Epithelial cell of esophagus (primary cell): ENCODE measurements at regions not wholly inside any gene's neighbourhood (a gene's known extent, or its start where the extent isn't known, plus 50 kb on each side); places are given as distances from the start of the nearest gene placed in this dataset.

Experiments
- DNase-seq: peaks from one replicate; pipeline ENCODE4 v3.0.0; 2010; ENCODE audit warnings: low read depth
- H3K4me3 ChIP-seq: 2 replicates; pipeline ENCODE4 v1.5.1; 2011; ENCODE audit warnings: mild to moderate bottlenecking, low read length, control low read depth
- TF ChIP-seq, protein P1 (sequence below): IDR thresholded peaks from 2 replicates; pipeline ENCODE4 v1.5.1; 2011; ENCODE audit warnings: low read depth, mild to moderate bottlenecking, low read length, control low read depth, inconsistent platforms; ENCODE audit not compliant: insufficient read depth; ENCODE audit errors: missing control alignments

DNA sequence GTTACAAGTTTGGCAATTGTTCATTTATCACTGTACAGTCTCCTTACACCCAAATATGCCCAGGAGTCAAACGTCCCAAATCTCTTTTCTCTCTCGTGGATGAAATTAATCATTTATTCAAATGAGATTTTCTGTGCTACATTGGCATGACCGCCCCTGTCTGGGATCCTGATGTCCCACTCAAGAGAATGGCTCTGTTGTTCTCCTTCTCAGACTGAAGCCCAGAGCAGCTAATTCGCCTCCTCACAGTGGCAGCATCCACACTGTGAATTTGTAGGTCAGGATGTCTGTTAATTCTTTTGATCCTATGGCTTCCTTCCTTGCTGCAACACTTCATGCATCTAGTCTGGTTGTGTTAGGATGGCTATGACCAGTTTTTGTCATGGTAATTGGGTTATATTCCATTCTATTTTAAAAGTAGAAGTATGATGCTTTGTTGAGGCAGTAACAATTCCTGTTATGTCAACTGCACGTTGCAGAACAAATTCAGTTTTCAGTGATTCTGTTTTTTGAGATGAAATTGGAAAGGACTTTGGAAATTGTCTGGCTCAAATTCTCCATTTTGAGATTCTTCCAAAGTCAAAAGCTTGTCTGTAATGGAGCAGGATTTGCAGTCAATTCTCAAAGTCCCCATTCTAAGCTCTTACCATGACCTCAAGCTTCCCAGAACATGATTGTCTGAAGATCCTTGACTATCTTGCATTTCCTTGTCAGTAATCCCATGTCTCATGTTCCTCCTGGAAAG, 141.5 kb upstream of the GAS1 start:
- TF ChIP-seq, protein P1, sequence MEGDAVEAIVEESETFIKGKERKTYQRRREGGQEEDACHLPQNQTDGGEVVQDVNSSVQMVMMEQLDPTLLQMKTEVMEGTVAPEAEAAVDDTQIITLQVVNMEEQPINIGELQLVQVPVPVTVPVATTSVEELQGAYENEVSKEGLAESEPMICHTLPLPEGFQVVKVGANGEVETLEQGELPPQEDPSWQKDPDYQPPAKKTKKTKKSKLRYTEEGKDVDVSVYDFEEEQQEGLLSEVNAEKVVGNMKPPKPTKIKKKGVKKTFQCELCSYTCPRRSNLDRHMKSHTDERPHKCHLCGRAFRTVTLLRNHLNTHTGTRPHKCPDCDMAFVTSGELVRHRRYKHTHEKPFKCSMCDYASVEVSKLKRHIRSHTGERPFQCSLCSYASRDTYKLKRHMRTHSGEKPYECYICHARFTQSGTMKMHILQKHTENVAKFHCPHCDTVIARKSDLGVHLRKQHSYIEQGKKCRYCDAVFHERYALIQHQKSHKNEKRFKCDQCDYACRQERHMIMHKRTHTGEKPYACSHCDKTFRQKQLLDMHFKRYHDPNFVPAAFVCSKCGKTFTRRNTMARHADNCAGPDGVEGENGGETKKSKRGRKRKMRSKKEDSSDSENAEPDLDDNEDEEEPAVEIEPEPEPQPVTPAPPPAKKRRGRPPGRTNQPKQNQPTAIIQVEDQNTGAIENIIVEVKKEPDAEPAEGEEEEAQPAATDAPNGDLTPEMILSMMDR: no peak
- no peak for DNase-seq
- H3K4me3 ChIP-seq: no peak overlapping the region

- TF ChIP-seq, protein P1: no peak
Measured at GRCh38 chr9:87089506-87089905, 142.2 kb upstream of the GAS1 start.

GRCh38 chr9:87089929-87090328, 142.6 kb upstream of the GAS1 start:
- no peak for DNase-seq
- TF ChIP-seq, protein P1: no peak
- H3K4me3 ChIP-seq: no peak overlapping the region

More at GRCh38 chr9:87089506-87089905, 142.2 kb upstream of the GAS1 start:
- no peak for DNase-seq
- H3K4me3 ChIP-seq: no peak overlapping the region

GRCh38 chr9:87093777-87094176, 146.5 kb upstream of the GAS1 start:
- TF ChIP-seq, protein P1: no peak
- DNase-seq: no peak
- no peak overlapping the region for H3K4me3 ChIP-seq

- DNase-seq: no peak
- no peak overlapping the region for H3K4me3 ChIP-seq
- TF ChIP-seq, protein P1: no peak
Measured at GRCh38 chr9:87095951-87096350, 148.6 kb upstream of the GAS1 start.

- DNase-seq: no peak
- TF ChIP-seq, protein P1: no peak
- H3K4me3 ChIP-seq: no peak overlapping the region
Measured at GRCh38 chr9:87096506-87096905, 149.2 kb upstream of the GAS1 start.

GRCh38 chr9:87097238-87097637, 149.9 kb upstream of the GAS1 start:
- TF ChIP-seq, protein P1: no peak
- no peak for DNase-seq
- H3K4me3 ChIP-seq: no peak overlapping the region
